Nephron (organoid): ENCODE measurements at regions not wholly inside any gene's neighbourhood (a gene's known extent, or its start where the extent isn't known, plus 50 kb on each side); places are given as distances from the start of the nearest gene placed in this dataset.

Source experiments
- H3K27ac Mint-ChIP-seq, 3 experiments: 2 replicates each; pipeline ENCODE4 v1.8.0; 2020; ENCODE audit warnings: mixed read lengths in 3 of 3, mild to moderate bottlenecking in 2 of 3, moderate library complexity in 1 of 3
- H3K27me3 Mint-ChIP-seq: 2 replicates; pipeline ENCODE4 v1.8.0; 2021; ENCODE audit warnings: low read depth, mild to moderate bottlenecking, moderate library complexity, mixed read lengths
- H3K36me3 Mint-ChIP-seq: 2 replicates; pipeline ENCODE4 v1.8.0; 2020; ENCODE audit warnings: low read depth, mixed read lengths
- H3K4me1 Mint-ChIP-seq: 2 replicates; pipeline ENCODE4 v1.8.0; 2020; ENCODE audit warnings: mixed read lengths
- H3K4me3 Mint-ChIP-seq, 3 experiments: 2 replicates each; pipeline ENCODE4 v1.8.0; 2020; ENCODE audit warnings: mild to moderate bottlenecking in 3 of 3, mixed read lengths in 3 of 3, moderate library complexity in 2 of 3
- H3K9me3 Mint-ChIP-seq: 2 replicates; pipeline ENCODE4 v1.8.0; 2020; ENCODE audit warnings: mixed read lengths
- TF ChIP-seq, protein P1 (sequence below), 3 experiments: fragments of 200-600 bp; sonication (generic); IDR thresholded peaks; one replicate each; pipeline ENCODE4 v1.5.0; 2021; ENCODE audit warnings: antibody characterized with exemption in 3 of 3; ENCODE audit not compliant: unreplicated experiment in 3 of 3

GRCh38 chr5:21263361-21263760 is 1275.4 kb upstream of the CDH18 start:
- H3K4me3 Mint-ChIP-seq = no peak overlapping the region
- TF ChIP-seq, protein P1, sequence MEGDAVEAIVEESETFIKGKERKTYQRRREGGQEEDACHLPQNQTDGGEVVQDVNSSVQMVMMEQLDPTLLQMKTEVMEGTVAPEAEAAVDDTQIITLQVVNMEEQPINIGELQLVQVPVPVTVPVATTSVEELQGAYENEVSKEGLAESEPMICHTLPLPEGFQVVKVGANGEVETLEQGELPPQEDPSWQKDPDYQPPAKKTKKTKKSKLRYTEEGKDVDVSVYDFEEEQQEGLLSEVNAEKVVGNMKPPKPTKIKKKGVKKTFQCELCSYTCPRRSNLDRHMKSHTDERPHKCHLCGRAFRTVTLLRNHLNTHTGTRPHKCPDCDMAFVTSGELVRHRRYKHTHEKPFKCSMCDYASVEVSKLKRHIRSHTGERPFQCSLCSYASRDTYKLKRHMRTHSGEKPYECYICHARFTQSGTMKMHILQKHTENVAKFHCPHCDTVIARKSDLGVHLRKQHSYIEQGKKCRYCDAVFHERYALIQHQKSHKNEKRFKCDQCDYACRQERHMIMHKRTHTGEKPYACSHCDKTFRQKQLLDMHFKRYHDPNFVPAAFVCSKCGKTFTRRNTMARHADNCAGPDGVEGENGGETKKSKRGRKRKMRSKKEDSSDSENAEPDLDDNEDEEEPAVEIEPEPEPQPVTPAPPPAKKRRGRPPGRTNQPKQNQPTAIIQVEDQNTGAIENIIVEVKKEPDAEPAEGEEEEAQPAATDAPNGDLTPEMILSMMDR (IDR thresholded peaks at IDR 0.05; ENCODE audit: unreplicated experiment in 3 of 3) = no peak
- no peaks in the 10 kb centered on the region for H3K36me3 Mint-ChIP-seq
- H3K4me1 Mint-ChIP-seq = no peaks in the 10 kb centered on the region
- H3K27me3 Mint-ChIP-seq = no peaks in the 10 kb centered on the region
- H3K27ac Mint-ChIP-seq = no peak overlapping the region
- H3K9me3 Mint-ChIP-seq = no peaks in the 10 kb centered on the region

DNA sequence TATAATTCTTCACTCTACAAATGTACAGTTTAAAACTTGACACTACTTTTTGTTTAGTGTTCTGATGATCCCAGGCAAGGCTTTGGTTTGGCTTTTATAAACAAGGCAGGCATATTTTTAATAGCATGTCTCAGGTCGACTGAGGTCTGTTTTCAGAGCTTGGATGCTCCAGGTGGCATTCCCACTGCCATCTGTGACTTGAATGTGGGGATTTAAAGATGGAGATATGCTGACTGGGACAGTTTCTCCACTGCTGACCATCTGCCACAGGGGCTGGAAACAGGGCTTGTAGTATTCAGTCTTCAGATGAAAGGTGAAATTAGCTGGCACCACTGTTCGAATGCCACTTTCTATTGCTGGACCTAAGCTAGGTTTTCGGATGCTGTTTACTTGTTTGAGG is 1266.2 kb upstream of the CDH18 start:
- Mint-ChIP-seq H3K9me3 (peaks cover 9% of the 10 kb centered on the region), H3K4me3 (no peak overlapping the region), H3K36me3 (peaks cover 3% of the 10 kb centered on the region), H3K27ac (no peak overlapping the region), H3K4me1 (no peaks in the 10 kb centered on the region), H3K27me3 (no peaks in the 10 kb centered on the region)
- TF ChIP-seq, protein P1 (IDR thresholded peaks at IDR 0.05; ENCODE audit: unreplicated experiment in 3 of 3) = no peak

- Mint-ChIP-seq H3K27ac (no peak overlapping the region), H3K4me1 (no peaks in the 10 kb centered on the region), H3K36me3 (no peaks in the 10 kb centered on the region), H3K27me3 (no peaks in the 10 kb centered on the region), H3K9me3 (no peaks in the 10 kb centered on the region), H3K4me3 (no peak overlapping the region)
- TF ChIP-seq, protein P1 (IDR thresholded peaks at IDR 0.05; ENCODE audit: unreplicated experiment in 3 of 3) = no peak
These were observed 1257.0 kb upstream of the CDH18 start for GRCh38 chr5:21244982-21245381.

DNA sequence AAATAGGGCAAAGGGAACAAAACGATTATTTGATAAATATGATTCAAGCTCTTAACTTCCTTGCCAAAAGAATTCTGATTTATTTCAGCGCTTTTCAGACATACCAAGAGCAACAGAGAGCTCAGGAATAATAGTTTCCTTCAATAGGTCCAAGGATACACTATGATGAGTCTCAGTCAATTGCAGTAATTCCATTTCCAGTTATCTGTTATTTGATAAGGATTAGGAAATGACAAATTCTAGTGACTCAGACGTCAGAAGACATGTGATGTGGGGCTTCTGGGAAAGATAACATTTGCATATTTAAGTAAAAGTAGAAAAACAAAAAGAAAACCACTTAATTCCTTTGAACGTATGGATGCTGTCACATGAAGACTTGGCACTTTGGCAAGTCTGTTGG is 1250.8 kb upstream of the CDH18 start:
- H3K27ac Mint-ChIP-seq = no peak overlapping the region
- H3K36me3 Mint-ChIP-seq = no peaks in the 10 kb centered on the region
- no peaks in the 10 kb centered on the region for H3K9me3 Mint-ChIP-seq
- H3K4me1 Mint-ChIP-seq = peaks cover 7% of the 10 kb centered on the region
- TF ChIP-seq, protein P1 (IDR thresholded peaks at IDR 0.05; ENCODE audit: unreplicated experiment in 3 of 3) = no peak
- H3K4me3 Mint-ChIP-seq = no peak overlapping the region
- no peaks in the 10 kb centered on the region for H3K27me3 Mint-ChIP-seq

- TF ChIP-seq, protein P1 (IDR thresholded peaks at IDR 0.05; ENCODE audit: unreplicated experiment in 3 of 3) = no peak
- no peaks in the 10 kb centered on the region for H3K27me3 Mint-ChIP-seq
- H3K4me1 Mint-ChIP-seq = peaks cover 7% of the 10 kb centered on the region
- no peaks in the 10 kb centered on the region for H3K36me3 Mint-ChIP-seq
- H3K27ac Mint-ChIP-seq = no peak overlapping the region
- H3K9me3 Mint-ChIP-seq = no peaks in the 10 kb centered on the region
- H3K4me3 Mint-ChIP-seq = no peak overlapping the region
These were observed 1249.5 kb upstream of the CDH18 start for GRCh38 chr5:21237461-21237860.

- TF ChIP-seq, protein P1 (IDR thresholded peaks at IDR 0.05; ENCODE audit: unreplicated experiment in 3 of 3) = no peak
- no peaks in the 10 kb centered on the region for H3K9me3 Mint-ChIP-seq
- H3K36me3 Mint-ChIP-seq = no peaks in the 10 kb centered on the region
- H3K4me1 Mint-ChIP-seq = peaks cover 7% of the 10 kb centered on the region
- no peaks in the 10 kb centered on the region for H3K27me3 Mint-ChIP-seq
- no peak overlapping the region for H3K27ac Mint-ChIP-seq
- no peak overlapping the region for H3K4me3 Mint-ChIP-seq
These were observed 1249.0 kb upstream of the CDH18 start for GRCh38 chr5:21236971-21237427.
